ENCODE measurements at regions not wholly inside any gene's neighbourhood (a gene's known extent, or its start where the extent isn't known, plus 50 kb on each side); places are given as distances from the start of the nearest gene placed in this dataset.

DNA sequence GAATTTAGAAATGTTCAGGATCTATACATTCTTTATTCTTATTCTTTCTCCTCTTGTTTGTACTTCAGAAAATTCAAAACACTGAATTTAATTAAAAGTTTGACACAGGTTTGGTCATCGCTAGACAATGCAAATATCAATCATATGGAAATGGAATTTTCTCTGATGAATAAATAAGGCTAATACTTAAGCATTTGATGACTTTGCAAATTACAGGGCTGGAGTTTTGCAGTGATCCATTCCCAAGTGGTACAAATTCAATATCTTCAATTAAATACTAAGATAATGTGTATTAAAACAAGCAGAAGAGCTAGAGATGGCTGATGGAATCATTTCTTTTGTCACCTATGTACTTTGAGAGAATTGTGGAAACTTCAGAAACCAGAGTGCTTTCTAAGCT is 439.6 kb downstream of the DYNC2H1 start:
- H3K36me3 ChIP-seq (ENCODE audit: control insufficient read depth, insufficient read depth, low read length) = no peaks in the 10 kb centered on the region
- ATAC-seq (no peak), DNase-seq (ENCODE audit: low read depth, low spot score) (no peak)
- in situ Hi-C loops (cut with HindIII; ENCODE audit: low pct_unique_long_range_greater_than_20kb, low sequenced_read_pairs) = no loop called here
- no peaks in the 10 kb centered on the region for H3K4me1 ChIP-seq (ENCODE audit: control insufficient read depth, insufficient read depth, low read length)
- no peak overlapping the region for H3K4me3 ChIP-seq (ENCODE audit: low read depth in 2 of 2, low read length in 2 of 2)
- H3K27ac ChIP-seq (ENCODE audit: low read length) = no peak overlapping the region
- intact Hi-C loops (cut with micrococcal nuclease; ENCODE audit: unreplicated experiment) = no loop called here
- TF ChIP-seq, protein P1, sequence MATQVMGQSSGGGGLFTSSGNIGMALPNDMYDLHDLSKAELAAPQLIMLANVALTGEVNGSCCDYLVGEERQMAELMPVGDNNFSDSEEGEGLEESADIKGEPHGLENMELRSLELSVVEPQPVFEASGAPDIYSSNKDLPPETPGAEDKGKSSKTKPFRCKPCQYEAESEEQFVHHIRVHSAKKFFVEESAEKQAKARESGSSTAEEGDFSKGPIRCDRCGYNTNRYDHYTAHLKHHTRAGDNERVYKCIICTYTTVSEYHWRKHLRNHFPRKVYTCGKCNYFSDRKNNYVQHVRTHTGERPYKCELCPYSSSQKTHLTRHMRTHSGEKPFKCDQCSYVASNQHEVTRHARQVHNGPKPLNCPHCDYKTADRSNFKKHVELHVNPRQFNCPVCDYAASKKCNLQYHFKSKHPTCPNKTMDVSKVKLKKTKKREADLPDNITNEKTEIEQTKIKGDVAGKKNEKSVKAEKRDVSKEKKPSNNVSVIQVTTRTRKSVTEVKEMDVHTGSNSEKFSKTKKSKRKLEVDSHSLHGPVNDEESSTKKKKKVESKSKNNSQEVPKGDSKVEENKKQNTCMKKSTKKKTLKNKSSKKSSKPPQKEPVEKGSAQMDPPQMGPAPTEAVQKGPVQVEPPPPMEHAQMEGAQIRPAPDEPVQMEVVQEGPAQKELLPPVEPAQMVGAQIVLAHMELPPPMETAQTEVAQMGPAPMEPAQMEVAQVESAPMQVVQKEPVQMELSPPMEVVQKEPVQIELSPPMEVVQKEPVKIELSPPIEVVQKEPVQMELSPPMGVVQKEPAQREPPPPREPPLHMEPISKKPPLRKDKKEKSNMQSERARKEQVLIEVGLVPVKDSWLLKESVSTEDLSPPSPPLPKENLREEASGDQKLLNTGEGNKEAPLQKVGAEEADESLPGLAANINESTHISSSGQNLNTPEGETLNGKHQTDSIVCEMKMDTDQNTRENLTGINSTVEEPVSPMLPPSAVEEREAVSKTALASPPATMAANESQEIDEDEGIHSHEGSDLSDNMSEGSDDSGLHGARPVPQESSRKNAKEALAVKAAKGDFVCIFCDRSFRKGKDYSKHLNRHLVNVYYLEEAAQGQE (IDR thresholded peaks at IDR 0.05; ENCODE audit: insufficient read depth in 1 of 2, low read depth in 2 of 2, low read length in 1 of 2) = no peak
- TF ChIP-seq TCF7L2 (IDR thresholded peaks at IDR 0.05; ENCODE audit: low read depth, low read length) (no peak), SIN3A (IDR thresholded peaks at IDR 0.05; ENCODE audit: borderline replicate concordance, insufficient read depth, low read depth, low read length) (no peak), POLR2AphosphoS5 (IDR thresholded peaks at IDR 0.05; ENCODE audit: low read depth, low read length) (no peak)
- TF ChIP-seq, protein P2, sequence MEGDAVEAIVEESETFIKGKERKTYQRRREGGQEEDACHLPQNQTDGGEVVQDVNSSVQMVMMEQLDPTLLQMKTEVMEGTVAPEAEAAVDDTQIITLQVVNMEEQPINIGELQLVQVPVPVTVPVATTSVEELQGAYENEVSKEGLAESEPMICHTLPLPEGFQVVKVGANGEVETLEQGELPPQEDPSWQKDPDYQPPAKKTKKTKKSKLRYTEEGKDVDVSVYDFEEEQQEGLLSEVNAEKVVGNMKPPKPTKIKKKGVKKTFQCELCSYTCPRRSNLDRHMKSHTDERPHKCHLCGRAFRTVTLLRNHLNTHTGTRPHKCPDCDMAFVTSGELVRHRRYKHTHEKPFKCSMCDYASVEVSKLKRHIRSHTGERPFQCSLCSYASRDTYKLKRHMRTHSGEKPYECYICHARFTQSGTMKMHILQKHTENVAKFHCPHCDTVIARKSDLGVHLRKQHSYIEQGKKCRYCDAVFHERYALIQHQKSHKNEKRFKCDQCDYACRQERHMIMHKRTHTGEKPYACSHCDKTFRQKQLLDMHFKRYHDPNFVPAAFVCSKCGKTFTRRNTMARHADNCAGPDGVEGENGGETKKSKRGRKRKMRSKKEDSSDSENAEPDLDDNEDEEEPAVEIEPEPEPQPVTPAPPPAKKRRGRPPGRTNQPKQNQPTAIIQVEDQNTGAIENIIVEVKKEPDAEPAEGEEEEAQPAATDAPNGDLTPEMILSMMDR (IDR thresholded peaks at IDR 0.05) = no peak
- ChIA-PET POLR2A (no interaction called here), CTCF (no interaction called here)
- no TSS peak for BruUV-seq (replicated peaks)
- H3K9me3 ChIP-seq (ENCODE audit: control insufficient read depth, insufficient read depth, low read depth, low read length) = no peaks in the 10 kb centered on the region
- no peaks in the 10 kb centered on the region for H3K27me3 ChIP-seq (ENCODE audit: control insufficient read depth, insufficient read depth, low read length)

- intact Hi-C loops (cut with micrococcal nuclease; ENCODE audit: unreplicated experiment) (no loop called here), in situ Hi-C loops (cut with HindIII; ENCODE audit: low pct_unique_long_range_greater_than_20kb, low sequenced_read_pairs) (no loop called here)
- Histone ChIP-seq H3K27ac (ENCODE audit: low read length) (no peak overlapping the region), H3K27me3 (ENCODE audit: control insufficient read depth, insufficient read depth, low read length) (no peaks in the 10 kb centered on the region), H3K4me3 (ENCODE audit: low read depth in 2 of 2, low read length in 2 of 2) (no peak overlapping the region), H3K9me3 (ENCODE audit: control insufficient read depth, insufficient read depth, low read depth, low read length) (no peaks in the 10 kb centered on the region), H3K36me3 (ENCODE audit: control insufficient read depth, insufficient read depth, low read length) (no peaks in the 10 kb centered on the region), H3K4me1 (ENCODE audit: control insufficient read depth, insufficient read depth, low read length) (no peaks in the 10 kb centered on the region)
- TF ChIP-seq TCF7L2 (IDR thresholded peaks at IDR 0.05; ENCODE audit: low read depth, low read length) (no peak), SIN3A (IDR thresholded peaks at IDR 0.05; ENCODE audit: borderline replicate concordance, insufficient read depth, low read depth, low read length) (no peak), POLR2AphosphoS5 (IDR thresholded peaks at IDR 0.05; ENCODE audit: low read depth, low read length) (no peak)
- TF ChIP-seq, protein P2 (IDR thresholded peaks at IDR 0.05) = no peak
- TF ChIP-seq, protein P1 (IDR thresholded peaks at IDR 0.05; ENCODE audit: insufficient read depth in 1 of 2, low read depth in 2 of 2, low read length in 1 of 2) = no peak
- CTCF ChIA-PET = no interaction called here
- no peak for DNase-seq (ENCODE audit: low read depth, low spot score)
- no TSS peak for BruUV-seq (replicated peaks)
- no peak for ATAC-seq
- POLR2A ChIA-PET = no interaction called here
These were observed 441.6 kb downstream of the DYNC2H1 start for GRCh38 chr11:103550811-103551210.
